ENCODE measurements at regions not wholly inside any gene's neighbourhood (a gene's known extent, or its start where the extent isn't known, plus 50 kb on each side); places are given as distances from the start of the nearest gene placed in this dataset.

GRCh38 chr1:186762653-186763052, 66.1 kb upstream of the PLA2G4A start:
- no peak for TF ChIP-seq POU2F2 (IDR thresholded peaks at IDR 0.05; ENCODE audit: low read depth, low read length)
- no peak for TF ChIP-seq POLR2A (IDR thresholded peaks at IDR 0.05; ENCODE audit: low read depth, low read length)
- TF ChIP-seq PAX5 (IDR thresholded peaks at IDR 0.05; ENCODE audit: insufficient read depth, low read length, severe bottlenecking): no peak
- TF ChIP-seq TAF1 (IDR thresholded peaks at IDR 0.05; ENCODE audit: low read depth, low read length): no peak
- TF ChIP-seq POLR2AphosphoS5 (IDR thresholded peaks at IDR 0.05; ENCODE audit: low read depth, low read length): no peak
- no peak for TF ChIP-seq SPI1 (IDR thresholded peaks at IDR 0.05; ENCODE audit: low read depth, low read length)

Measured in GM12891 (cell line).